ENCODE measurements at regions not wholly inside any gene's neighbourhood (a gene's known extent, or its start where the extent isn't known, plus 50 kb on each side); places are given as distances from the start of the nearest gene placed in this dataset.
A peak's percentile ranks its signal among the peaks of the same experiment; 100 is the strongest.

DNA sequence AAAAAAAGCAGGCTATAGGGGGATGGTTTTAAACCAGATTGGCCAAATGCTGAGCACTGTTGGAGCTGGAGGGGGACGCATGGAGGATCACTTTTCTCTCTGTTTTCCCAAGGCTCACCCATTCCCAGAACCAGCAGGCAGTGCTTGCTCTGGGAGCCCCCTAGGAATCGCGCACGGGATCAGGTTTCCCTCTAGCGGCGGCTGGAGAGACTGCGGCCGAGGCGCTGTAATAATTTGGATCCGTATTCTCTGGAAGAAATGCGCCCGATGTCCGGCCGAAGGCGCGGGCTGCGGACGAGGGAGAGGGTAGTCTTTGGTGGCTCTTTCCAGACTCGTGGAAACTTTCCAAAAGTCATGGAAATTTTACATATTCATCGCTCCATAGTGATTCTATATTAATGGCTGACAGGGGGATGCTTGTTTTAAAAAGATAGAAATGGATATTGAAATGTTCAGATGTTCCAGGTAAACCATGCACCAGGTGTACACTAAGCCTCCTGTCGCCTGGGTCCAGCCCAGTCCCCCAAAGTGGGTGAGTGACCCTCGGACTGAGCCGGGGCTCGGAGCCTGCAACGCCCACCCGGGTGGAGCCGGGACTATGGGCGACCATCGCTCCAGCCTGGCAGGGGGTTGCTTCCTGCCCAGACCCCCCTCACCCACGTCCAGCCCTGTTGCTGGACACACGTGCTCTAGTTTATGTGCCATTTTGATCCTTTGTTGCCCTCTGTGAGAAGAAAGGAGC, 78.7 kb upstream of the PHACTR3 start:
- H3K4ac ChIP-seq (ENCODE audit: low read depth, low read length) = no peak overlapping the region
- no peaks in the 10 kb centered on the region for H3K36me3 ChIP-seq (ENCODE audit: control insufficient read depth, insufficient read depth, low read length)
- H3K23ac ChIP-seq (ENCODE audit: low read length) = no peak overlapping the region
- H3K79me2 ChIP-seq (ENCODE audit: control insufficient read depth, insufficient read depth, low read length) = no peaks in the 10 kb centered on the region
- H3K27ac ChIP-seq (ENCODE audit: low read depth, low read length) = no peak overlapping the region
- no peak overlapping the region for H2BK120ac ChIP-seq (ENCODE audit: low read depth, low read length)
- DNase-seq = peak; percentile 71
- H3K4me2 ChIP-seq (ENCODE audit: low read length) = no peak overlapping the region
- H3K9ac ChIP-seq (ENCODE audit: low read length) = no peak overlapping the region
- H3K18ac ChIP-seq (ENCODE audit: low read length) = no peak overlapping the region
- H3K4me3 ChIP-seq (ENCODE audit: low read length) = no peak overlapping the region
- no peaks in the 10 kb centered on the region for H3K4me1 ChIP-seq (ENCODE audit: control insufficient read depth, low read depth, low read length)
- no peak overlapping the region for H3K56ac ChIP-seq (ENCODE audit: low read length)
- no peaks in the 10 kb centered on the region for H3K79me1 ChIP-seq (ENCODE audit: low read length)
- no peak overlapping the region for H2AK5ac ChIP-seq (ENCODE audit: low read length)
- H2BK15ac ChIP-seq (replicated peaks; ENCODE audit: low read depth) = no peak overlapping the region
- no CpG with 5 or more reads among the region's 31 CpGs for WGBS (ENCODE audit: extremely low coverage, insufficient coverage, low lambda C conversion rate)
- no peak overlapping the region for H4K8ac ChIP-seq (ENCODE audit: low read depth, low read length)
- H4K5ac ChIP-seq (ENCODE audit: low read length) = no peak overlapping the region
- no peak overlapping the region for H2BK5ac ChIP-seq (ENCODE audit: low read length)
- H3K27me3 ChIP-seq (ENCODE audit: insufficient read depth, low read length, poor library complexity) = no peaks in the 10 kb centered on the region

DNA sequence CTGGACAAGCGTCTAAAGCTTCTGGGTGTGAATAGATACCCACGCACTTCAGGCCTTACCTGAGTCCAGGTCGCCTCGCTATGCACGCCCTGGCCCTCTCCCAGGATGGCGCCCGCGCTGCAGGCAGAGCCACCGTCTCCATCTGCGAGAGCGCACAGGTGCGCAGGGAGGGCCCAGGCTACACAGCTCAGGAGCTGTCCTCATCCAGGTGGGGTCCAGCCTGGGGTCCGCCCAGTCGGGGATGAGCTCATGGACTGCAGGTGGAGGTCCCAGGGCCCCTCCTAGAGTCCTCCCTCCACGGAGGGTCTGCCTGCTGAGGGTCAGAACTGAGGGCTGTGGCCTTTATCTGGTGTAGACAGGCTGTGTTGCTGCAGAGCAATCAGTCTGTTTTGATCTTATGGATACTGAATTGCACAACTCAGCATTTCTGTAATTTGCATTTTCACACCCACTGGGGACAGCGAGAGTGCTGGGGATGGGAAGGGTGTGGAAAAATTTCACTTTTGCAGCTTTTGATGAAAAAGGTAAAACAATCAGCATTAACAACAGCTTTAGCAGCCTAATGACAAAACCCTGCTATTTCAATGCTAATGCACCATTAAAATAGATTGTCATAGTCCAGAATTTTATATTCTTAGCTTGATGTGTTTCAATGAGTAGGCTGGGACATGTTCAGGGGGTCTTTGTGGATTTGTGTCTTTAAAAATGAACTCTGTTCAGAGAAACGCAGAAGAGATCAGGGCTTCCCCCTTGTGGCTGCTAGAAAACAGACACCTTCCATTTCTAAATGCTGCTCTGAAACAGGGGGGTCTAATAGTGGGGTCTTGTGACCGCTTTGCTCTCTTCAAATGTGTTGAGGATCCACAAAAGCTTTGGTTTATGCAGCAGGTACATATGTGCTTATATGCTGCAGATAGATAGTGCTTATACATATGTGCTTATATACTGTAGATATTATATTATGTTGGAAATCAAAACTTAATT, 77.8 kb upstream of the PHACTR3 start:
- DNase-seq = peak; percentile 15
- Histone ChIP-seq H4K8ac (ENCODE audit: low read depth, low read length) (no peak overlapping the region), H3K79me1 (ENCODE audit: low read length) (no peaks in the 10 kb centered on the region), H3K36me3 (ENCODE audit: control insufficient read depth, insufficient read depth, low read length) (no peaks in the 10 kb centered on the region), H3K4me3 (ENCODE audit: low read length) (no peak overlapping the region), H3K4me2 (ENCODE audit: low read length) (no peak overlapping the region), H3K4ac (ENCODE audit: low read depth, low read length) (no peak overlapping the region), H2BK15ac (replicated peaks; ENCODE audit: low read depth) (no peak overlapping the region), H3K56ac (ENCODE audit: low read length) (no peak overlapping the region), H2AK5ac (ENCODE audit: low read length) (no peak overlapping the region), H4K5ac (ENCODE audit: low read length) (no peak overlapping the region), H3K79me2 (ENCODE audit: control insufficient read depth, insufficient read depth, low read length) (no peaks in the 10 kb centered on the region), H3K9ac (ENCODE audit: low read length) (no peak overlapping the region), H3K27ac (ENCODE audit: low read depth, low read length) (no peak overlapping the region), H2BK120ac (ENCODE audit: low read depth, low read length) (no peak overlapping the region), H2BK5ac (ENCODE audit: low read length) (no peak overlapping the region), H3K27me3 (ENCODE audit: insufficient read depth, low read length, poor library complexity) (no peaks in the 10 kb centered on the region), H3K23ac (ENCODE audit: low read length) (no peak overlapping the region), H3K18ac (ENCODE audit: low read length) (no peak overlapping the region), H3K4me1 (ENCODE audit: control insufficient read depth, low read depth, low read length) (no peaks in the 10 kb centered on the region)
- no CpG with 5 or more reads among the region's 18 CpGs for WGBS (ENCODE audit: extremely low coverage, insufficient coverage, low lambda C conversion rate)

DNA sequence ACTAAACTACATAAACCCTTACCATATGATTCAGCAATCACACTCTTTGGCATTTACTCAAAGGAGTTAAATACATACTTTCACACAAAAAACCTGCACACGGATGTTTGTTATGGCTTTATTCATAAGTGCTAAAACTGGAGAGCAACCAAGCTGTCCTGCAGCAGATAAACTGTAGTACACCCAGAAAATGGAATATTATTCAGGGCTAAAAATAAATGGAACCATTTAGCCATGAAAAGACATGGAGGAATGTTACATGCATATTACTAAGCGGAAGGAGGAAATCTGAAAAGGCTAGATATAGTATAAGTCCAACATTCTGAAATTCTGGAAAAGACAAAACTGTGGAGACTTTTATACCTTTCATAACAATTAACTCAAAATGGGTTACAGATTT, 73.6 kb upstream of the PHACTR3 start:
- no peaks in the 10 kb centered on the region for H3K79me1 ChIP-seq (ENCODE audit: low read length)
- H3K4me1 ChIP-seq (ENCODE audit: control insufficient read depth, low read depth, low read length) = no peaks in the 10 kb centered on the region
- H2BK120ac ChIP-seq (ENCODE audit: low read depth, low read length) = no peak overlapping the region
- H3K18ac ChIP-seq (ENCODE audit: low read length) = no peak overlapping the region
- no peaks in the 10 kb centered on the region for H3K27me3 ChIP-seq (ENCODE audit: insufficient read depth, low read length, poor library complexity)
- H3K56ac ChIP-seq (ENCODE audit: low read length) = no peak overlapping the region
- H3K4me2 ChIP-seq (ENCODE audit: low read length) = no peak overlapping the region
- no CpG with 5 or more reads among the region's 2 CpGs for WGBS (ENCODE audit: extremely low coverage, insufficient coverage, low lambda C conversion rate)
- H4K8ac ChIP-seq (ENCODE audit: low read depth, low read length) = no peak overlapping the region
- H3K4me3 ChIP-seq (ENCODE audit: low read length) = no peak overlapping the region
- no peak overlapping the region for H3K4ac ChIP-seq (ENCODE audit: low read depth, low read length)
- H3K27ac ChIP-seq (ENCODE audit: low read depth, low read length) = no peak overlapping the region
- no peak overlapping the region for H2BK5ac ChIP-seq (ENCODE audit: low read length)
- no peak for DNase-seq
- no peaks in the 10 kb centered on the region for H3K79me2 ChIP-seq (ENCODE audit: control insufficient read depth, insufficient read depth, low read length)
- no peak overlapping the region for H3K23ac ChIP-seq (ENCODE audit: low read length)
- no peak overlapping the region for H4K5ac ChIP-seq (ENCODE audit: low read length)
- H2BK15ac ChIP-seq (replicated peaks; ENCODE audit: low read depth) = no peak overlapping the region
- no peak overlapping the region for H2AK5ac ChIP-seq (ENCODE audit: low read length)
- no peaks in the 10 kb centered on the region for H3K36me3 ChIP-seq (ENCODE audit: control insufficient read depth, insufficient read depth, low read length)
- no peak overlapping the region for H3K9ac ChIP-seq (ENCODE audit: low read length)

DNA sequence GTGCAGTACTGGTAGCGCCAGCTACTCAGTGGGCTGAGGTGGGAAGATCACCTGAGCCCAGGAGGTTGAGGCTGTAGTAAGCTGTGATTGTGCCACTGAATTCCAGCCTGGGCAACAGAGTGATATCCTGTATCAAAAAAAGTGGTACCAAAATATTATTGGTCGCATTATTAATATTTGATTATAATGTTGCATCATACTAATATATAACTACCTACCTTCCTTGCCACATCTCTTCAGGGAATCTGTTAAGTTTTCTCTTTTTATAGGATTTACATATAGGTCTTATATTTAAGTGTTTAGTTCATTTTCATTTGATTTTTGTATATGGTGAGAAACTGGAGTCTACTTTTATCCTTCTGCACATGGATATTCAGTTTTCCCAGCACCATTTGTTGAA, 66.3 kb upstream of the PHACTR3 start:
- H2BK5ac ChIP-seq (ENCODE audit: low read length) = no peak overlapping the region
- no peak overlapping the region for H3K4me3 ChIP-seq (ENCODE audit: low read length)
- no peak overlapping the region for H3K18ac ChIP-seq (ENCODE audit: low read length)
- no peak overlapping the region for H4K5ac ChIP-seq (ENCODE audit: low read length)
- H3K4me2 ChIP-seq (ENCODE audit: low read length) = no peak overlapping the region
- DNase-seq = no peak
- no peak overlapping the region for H3K27ac ChIP-seq (ENCODE audit: low read depth, low read length)
- H3K79me2 ChIP-seq (ENCODE audit: control insufficient read depth, insufficient read depth, low read length) = no peaks in the 10 kb centered on the region
- H2BK15ac ChIP-seq (replicated peaks; ENCODE audit: low read depth) = no peak overlapping the region
- no peaks in the 10 kb centered on the region for H3K36me3 ChIP-seq (ENCODE audit: control insufficient read depth, insufficient read depth, low read length)
- no peak overlapping the region for H3K9ac ChIP-seq (ENCODE audit: low read length)
- no peaks in the 10 kb centered on the region for H3K27me3 ChIP-seq (ENCODE audit: insufficient read depth, low read length, poor library complexity)
- no peak overlapping the region for H3K4ac ChIP-seq (ENCODE audit: low read depth, low read length)
- no peak overlapping the region for H3K56ac ChIP-seq (ENCODE audit: low read length)
- WGBS (ENCODE audit: extremely low coverage, insufficient coverage, low lambda C conversion rate) = no CpG with 5 or more reads among the region's 2 CpGs
- H3K79me1 ChIP-seq (ENCODE audit: low read length) = no peaks in the 10 kb centered on the region
- no peak overlapping the region for H2BK120ac ChIP-seq (ENCODE audit: low read depth, low read length)
- H4K8ac ChIP-seq (ENCODE audit: low read depth, low read length) = no peak overlapping the region
- H3K23ac ChIP-seq (ENCODE audit: low read length) = no peak overlapping the region
- H3K4me1 ChIP-seq (ENCODE audit: control insufficient read depth, low read depth, low read length) = no peaks in the 10 kb centered on the region
- H2AK5ac ChIP-seq (ENCODE audit: low read length) = no peak overlapping the region

DNA sequence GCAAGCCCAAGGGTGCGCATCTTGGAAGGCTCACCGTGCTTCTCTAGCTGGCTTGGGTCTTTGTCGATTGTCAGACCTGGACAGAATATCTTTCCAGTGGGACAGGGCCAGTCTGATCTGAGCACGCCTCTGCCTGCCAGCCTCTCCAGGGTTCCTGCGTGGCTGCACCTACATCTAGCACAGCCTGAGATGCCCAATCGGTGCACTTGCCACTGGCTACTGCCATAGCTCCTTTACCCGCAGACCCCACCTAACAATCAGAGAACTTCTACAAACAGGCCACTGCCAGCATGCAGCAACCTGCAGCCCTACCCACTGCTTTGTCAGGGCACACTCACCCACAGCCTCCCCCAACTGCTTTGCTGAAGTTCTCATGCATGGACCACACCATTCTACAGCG, 56.7 kb upstream of the PHACTR3 start:
- Histone ChIP-seq H2BK120ac (ENCODE audit: low read depth, low read length) (no peak overlapping the region), H3K27ac (ENCODE audit: low read depth, low read length) (no peak overlapping the region), H3K18ac (ENCODE audit: low read length) (no peak overlapping the region), H3K4me1 (ENCODE audit: control insufficient read depth, low read depth, low read length) (no peaks in the 10 kb centered on the region), H3K36me3 (ENCODE audit: control insufficient read depth, insufficient read depth, low read length) (no peaks in the 10 kb centered on the region), H3K4ac (ENCODE audit: low read depth, low read length) (no peak overlapping the region), H2BK5ac (ENCODE audit: low read length) (no peak overlapping the region), H4K8ac (ENCODE audit: low read depth, low read length) (no peak overlapping the region), H2BK15ac (replicated peaks; ENCODE audit: low read depth) (no peak overlapping the region), H3K9ac (ENCODE audit: low read length) (no peak overlapping the region), H3K23ac (ENCODE audit: low read length) (no peak overlapping the region), H3K4me3 (ENCODE audit: low read length) (no peak overlapping the region), H3K79me2 (ENCODE audit: control insufficient read depth, insufficient read depth, low read length) (no peaks in the 10 kb centered on the region), H4K5ac (ENCODE audit: low read length) (no peak overlapping the region), H3K56ac (ENCODE audit: low read length) (no peak overlapping the region), H3K4me2 (ENCODE audit: low read length) (no peak overlapping the region), H3K27me3 (ENCODE audit: insufficient read depth, low read length, poor library complexity) (no peaks in the 10 kb centered on the region), H2AK5ac (ENCODE audit: low read length) (no peak overlapping the region), H3K79me1 (ENCODE audit: low read length) (no peaks in the 10 kb centered on the region)
- no CpG with 5 or more reads among the region's 8 CpGs for WGBS (ENCODE audit: extremely low coverage, insufficient coverage, low lambda C conversion rate)
- DNase-seq = no peak

All from mesendoderm (in vitro differentiated cells).